NOMO-1 treated with DMSO at 0.1 percent for 48 hours (cell line): ENCODE measurements at regions not wholly inside any gene's neighbourhood (a gene's known extent, or its start where the extent isn't known, plus 50 kb on each side); places are given as distances from the start of the nearest gene placed in this dataset.

Experiments used
- DNase-seq: peaks from one replicate; lab custom pipeline; 2025; ENCODE audit not compliant: unreplicated experiment; lab: John Stamatoyannopoulos, UW

DNA sequence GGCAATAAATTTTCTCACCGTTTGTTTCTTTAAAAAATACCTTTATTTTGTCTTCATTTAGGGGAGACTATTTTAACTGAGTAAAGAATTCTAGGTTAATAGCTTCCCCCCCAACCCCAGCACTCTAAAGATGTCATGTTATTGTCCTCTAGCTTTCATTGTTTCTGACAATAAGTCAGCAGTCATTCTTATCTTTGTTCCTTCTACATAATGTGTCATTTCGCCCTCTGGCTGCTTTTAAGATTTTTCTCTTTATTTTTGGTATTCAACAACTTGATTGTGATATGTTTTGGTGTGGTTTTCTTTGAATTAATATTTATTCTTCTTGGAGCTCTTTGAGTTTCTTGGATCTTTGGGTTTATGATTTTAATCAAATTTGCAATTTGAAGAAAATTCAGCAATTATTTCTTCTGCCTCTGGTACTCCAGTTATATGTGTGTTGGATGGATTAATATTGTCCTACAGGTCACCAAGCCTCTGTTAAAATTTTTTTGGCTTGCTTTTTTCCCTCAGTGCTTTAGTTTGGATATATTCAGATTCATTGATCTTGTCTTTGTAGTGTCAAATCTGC, 64.6 kb upstream of the ELN start:
- peak; percentile 22 for DNase-seq

DNA sequence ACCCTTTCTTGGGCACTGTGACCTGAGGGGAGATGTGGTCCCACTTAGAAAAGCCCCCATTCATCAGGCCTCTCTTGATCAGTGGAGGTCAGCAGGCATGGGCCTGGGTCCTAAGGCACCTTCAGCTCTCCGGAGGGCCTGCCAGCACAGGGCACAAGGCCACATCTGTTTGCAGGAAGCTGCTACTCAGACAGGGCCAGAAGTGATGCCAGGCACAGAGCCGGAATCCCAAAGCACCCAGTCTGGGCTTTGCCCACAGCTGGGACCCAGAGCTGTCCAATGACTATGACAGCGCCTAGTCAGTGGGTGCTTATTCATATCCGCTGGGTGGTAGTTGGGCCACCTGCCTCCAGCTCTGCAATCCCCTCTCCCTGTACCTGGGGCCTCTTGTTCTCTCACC, 63.2 kb upstream of the ELN start:
- no peak for DNase-seq

- DNase-seq: no peak
These were observed 61.7 kb upstream of the ELN start for GRCh38 chr7:73966062-73966940.

- DNase-seq: no peak
These were observed 60.8 kb upstream of the ELN start for GRCh38 chr7:73966941-73967831.

- no peak for DNase-seq
These were observed 60.1 kb upstream of the ELN start for GRCh38 chr7:73967832-73968290.

GRCh38 chr7:73968487-73968886, 59.5 kb upstream of the ELN start:
- peak; percentile 82 for DNase-seq

DNA sequence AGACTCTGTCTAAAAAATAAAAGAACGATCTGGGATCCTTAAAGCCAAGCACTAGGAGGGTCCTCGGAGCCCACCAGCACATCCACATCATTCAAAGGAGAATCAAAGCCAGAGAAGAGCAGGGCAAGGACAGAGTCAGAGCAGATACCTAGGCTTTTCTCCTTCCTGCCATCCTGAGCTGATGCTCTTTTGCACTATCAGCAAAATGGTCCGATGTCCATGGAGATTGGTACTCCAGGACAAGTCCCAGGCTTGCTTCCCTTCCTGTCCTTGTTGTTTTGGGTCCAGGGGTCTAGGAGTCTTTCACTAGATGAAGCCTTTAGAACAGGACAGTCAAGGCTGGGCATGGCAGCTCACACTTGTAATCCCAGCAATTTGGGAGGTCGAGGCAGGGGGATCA, 58.0 kb upstream of the ELN start:
- no peak for DNase-seq

GRCh38 chr7:73970801-73971229, 57.2 kb upstream of the ELN start:
- DNase-seq: no peak

- peak; percentile 63 for DNase-seq
These were observed 56.7 kb upstream of the ELN start for GRCh38 chr7:73971322-73971703.

DNA sequence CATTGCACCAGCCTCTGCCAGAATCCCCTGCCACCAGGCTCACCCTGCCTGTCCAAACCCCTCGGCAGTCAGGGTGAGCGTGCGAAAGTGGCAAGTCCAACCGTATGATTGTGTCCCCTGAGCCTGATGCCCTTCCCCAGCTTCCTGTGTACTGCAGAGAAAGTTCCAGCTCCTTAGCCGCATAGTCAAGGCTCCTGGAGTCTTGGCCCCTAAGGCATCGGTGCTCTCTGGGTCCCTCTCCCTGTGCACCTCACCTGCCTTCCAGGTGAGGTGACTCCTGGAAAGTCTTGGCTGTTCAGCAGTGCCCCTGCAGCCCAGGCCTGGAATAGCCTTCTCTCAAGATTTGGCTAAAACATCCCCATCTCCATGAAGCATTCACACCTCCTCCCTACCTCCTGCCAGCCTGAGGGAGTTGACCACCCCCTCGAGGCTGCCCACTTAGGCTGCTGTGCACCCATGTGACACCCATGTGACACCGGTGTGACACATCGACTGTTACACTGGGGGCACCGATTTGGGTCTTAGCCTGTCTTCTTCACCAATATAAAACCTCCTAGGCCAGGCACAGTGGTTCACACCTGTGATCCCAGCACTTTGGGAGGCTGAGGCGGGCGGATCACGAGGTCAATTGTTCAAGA, 56.1 kb upstream of the ELN start:
- DNase-seq: no peak

DNA sequence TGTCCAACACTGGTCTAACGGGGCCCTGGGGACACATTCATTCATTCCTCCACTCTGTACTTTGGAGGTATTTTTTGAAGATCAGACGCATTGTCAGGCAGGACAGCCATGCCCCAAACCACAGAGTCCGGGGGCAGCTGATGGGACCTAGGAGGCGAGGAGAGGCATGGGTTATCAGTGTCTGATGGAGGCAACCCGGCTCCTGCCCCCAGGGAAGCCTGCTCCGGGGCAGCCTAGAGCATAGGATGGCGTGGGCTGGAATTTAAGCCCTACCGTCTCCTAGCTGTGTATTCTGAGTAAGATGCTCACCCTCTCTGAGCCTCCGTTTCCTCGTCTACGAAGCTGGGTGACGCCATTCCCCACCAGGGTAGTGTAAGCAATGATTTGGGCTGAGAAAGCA, 55.4 kb upstream of the ELN start:
- no peak for DNase-seq

DNA sequence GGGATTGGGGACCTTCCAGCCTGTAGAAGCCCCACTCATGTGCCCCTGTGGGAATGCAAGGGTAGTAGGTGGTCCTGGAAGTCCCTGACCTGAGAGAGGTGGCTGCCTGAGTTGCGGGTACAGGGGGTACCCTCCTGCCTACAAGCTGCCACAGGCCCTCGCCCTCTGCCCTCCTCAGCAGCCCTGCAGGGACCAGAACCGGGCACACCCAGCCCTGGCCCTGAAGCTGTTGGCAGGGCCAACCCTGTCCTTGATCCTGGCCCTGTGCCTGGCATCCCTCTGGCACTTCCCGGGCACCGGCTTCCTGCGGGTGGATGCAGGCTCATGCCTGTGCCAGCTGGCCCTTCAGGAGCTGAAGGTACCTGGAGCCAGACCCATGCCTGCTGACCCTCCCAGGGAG, 54.9 kb upstream of the ELN start:
- no peak for DNase-seq

GRCh38 chr7:73974101-73974947, 53.6 kb upstream of the ELN start:
- no peak for DNase-seq

- DNase-seq: no peak
These were observed 52.7 kb upstream of the ELN start for GRCh38 chr7:73974948-73975926.

GRCh38 chr7:73976761-73977618, 51.0 kb upstream of the ELN start:
- no peak for DNase-seq

GRCh38 chr7:73977619-73978618, 50.1 kb upstream of the ELN start:
- DNase-seq: no peak
